ENCODE measurements at regions not wholly inside any gene's neighbourhood (a gene's known extent, or its start where the extent isn't known, plus 50 kb on each side); places are given as distances from the start of the nearest gene placed in this dataset.

DNA sequence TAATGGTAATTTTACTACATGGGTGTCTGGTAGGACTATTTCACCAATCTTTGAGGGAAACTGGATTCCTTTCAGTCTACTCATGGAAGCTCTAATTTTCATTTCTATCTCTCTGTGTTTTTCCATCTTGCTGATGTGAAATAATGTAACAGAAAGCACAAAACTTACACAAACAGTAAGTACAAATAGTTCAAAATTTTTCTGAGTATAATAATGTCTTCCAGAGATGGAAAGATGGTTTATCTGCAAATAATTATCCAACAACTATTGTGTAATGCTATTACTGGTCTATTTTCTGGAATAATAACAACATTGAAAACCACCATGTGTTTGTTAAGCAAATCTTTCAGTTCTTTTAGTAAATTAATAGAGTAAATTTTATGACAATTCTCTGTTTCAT lies 565.8 kb upstream of the MGMT start:
- TF ChIP-seq, protein P1, sequence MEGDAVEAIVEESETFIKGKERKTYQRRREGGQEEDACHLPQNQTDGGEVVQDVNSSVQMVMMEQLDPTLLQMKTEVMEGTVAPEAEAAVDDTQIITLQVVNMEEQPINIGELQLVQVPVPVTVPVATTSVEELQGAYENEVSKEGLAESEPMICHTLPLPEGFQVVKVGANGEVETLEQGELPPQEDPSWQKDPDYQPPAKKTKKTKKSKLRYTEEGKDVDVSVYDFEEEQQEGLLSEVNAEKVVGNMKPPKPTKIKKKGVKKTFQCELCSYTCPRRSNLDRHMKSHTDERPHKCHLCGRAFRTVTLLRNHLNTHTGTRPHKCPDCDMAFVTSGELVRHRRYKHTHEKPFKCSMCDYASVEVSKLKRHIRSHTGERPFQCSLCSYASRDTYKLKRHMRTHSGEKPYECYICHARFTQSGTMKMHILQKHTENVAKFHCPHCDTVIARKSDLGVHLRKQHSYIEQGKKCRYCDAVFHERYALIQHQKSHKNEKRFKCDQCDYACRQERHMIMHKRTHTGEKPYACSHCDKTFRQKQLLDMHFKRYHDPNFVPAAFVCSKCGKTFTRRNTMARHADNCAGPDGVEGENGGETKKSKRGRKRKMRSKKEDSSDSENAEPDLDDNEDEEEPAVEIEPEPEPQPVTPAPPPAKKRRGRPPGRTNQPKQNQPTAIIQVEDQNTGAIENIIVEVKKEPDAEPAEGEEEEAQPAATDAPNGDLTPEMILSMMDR (IDR thresholded peaks at IDR 0.05; ENCODE audit: low read depth, low read length), result no peak
- no peak for TF ChIP-seq EZH2phosphoT487 (IDR thresholded peaks at IDR 0.05; ENCODE audit: low read depth)

Data from OCI-LY3 (cell line).